Nephron (organoid): ENCODE measurements at regions not wholly inside any gene's neighbourhood (a gene's known extent, or its start where the extent isn't known, plus 50 kb on each side); places are given as distances from the start of the nearest gene placed in this dataset.

Experiments
- H3K27ac Mint-ChIP-seq, 3 experiments: 2 replicates each; pipeline ENCODE4 v1.8.0; 2020; ENCODE audit warnings: mixed read lengths in 3 of 3, mild to moderate bottlenecking in 2 of 3, moderate library complexity in 1 of 3
- H3K27me3 Mint-ChIP-seq: 2 replicates; pipeline ENCODE4 v1.8.0; 2021; ENCODE audit warnings: low read depth, mild to moderate bottlenecking, moderate library complexity, mixed read lengths
- H3K36me3 Mint-ChIP-seq: 2 replicates; pipeline ENCODE4 v1.8.0; 2020; ENCODE audit warnings: low read depth, mixed read lengths
- H3K4me1 Mint-ChIP-seq: 2 replicates; pipeline ENCODE4 v1.8.0; 2020; ENCODE audit warnings: mixed read lengths
- H3K4me3 Mint-ChIP-seq, 3 experiments: 2 replicates each; pipeline ENCODE4 v1.8.0; 2020; ENCODE audit warnings: mild to moderate bottlenecking in 3 of 3, mixed read lengths in 3 of 3, moderate library complexity in 2 of 3
- H3K9me3 Mint-ChIP-seq: 2 replicates; pipeline ENCODE4 v1.8.0; 2020; ENCODE audit warnings: mixed read lengths
- TF ChIP-seq, protein P1 (sequence below), 3 experiments: fragments of 200-600 bp; sonication (generic); IDR thresholded peaks; one replicate each; pipeline ENCODE4 v1.5.0; 2021; ENCODE audit warnings: antibody characterized with exemption in 3 of 3; ENCODE audit not compliant: unreplicated experiment in 3 of 3

- Mint-ChIP-seq H3K27me3 (no peaks in the 10 kb centered on the region), H3K4me3 (no peak overlapping the region), H3K4me1 (no peaks in the 10 kb centered on the region), H3K27ac (no peak overlapping the region), H3K36me3 (peaks cover 1% of the 10 kb centered on the region), H3K9me3 (peaks cover 10% of the 10 kb centered on the region)
- TF ChIP-seq, protein P1, sequence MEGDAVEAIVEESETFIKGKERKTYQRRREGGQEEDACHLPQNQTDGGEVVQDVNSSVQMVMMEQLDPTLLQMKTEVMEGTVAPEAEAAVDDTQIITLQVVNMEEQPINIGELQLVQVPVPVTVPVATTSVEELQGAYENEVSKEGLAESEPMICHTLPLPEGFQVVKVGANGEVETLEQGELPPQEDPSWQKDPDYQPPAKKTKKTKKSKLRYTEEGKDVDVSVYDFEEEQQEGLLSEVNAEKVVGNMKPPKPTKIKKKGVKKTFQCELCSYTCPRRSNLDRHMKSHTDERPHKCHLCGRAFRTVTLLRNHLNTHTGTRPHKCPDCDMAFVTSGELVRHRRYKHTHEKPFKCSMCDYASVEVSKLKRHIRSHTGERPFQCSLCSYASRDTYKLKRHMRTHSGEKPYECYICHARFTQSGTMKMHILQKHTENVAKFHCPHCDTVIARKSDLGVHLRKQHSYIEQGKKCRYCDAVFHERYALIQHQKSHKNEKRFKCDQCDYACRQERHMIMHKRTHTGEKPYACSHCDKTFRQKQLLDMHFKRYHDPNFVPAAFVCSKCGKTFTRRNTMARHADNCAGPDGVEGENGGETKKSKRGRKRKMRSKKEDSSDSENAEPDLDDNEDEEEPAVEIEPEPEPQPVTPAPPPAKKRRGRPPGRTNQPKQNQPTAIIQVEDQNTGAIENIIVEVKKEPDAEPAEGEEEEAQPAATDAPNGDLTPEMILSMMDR (IDR thresholded peaks at IDR 0.05; ENCODE audit: unreplicated experiment in 3 of 3), result no peak
These were observed 697.0 kb upstream of the SEMA6A start for GRCh38 chr5:117271656-117272055.

GRCh38 chr5:117266280-117266679 is 691.7 kb upstream of the SEMA6A start:
- Mint-ChIP-seq H3K9me3 (peaks cover 21% of the 10 kb centered on the region), H3K36me3 (peaks cover 3% of the 10 kb centered on the region), H3K4me1 (peaks cover 11% of the 10 kb centered on the region), H3K27me3 (no peaks in the 10 kb centered on the region), H3K27ac (no peak overlapping the region), H3K4me3 (no peak overlapping the region)
- TF ChIP-seq, protein P1 (IDR thresholded peaks at IDR 0.05; ENCODE audit: unreplicated experiment in 3 of 3), result no peak

GRCh38 chr5:117263231-117263630 is 688.6 kb upstream of the SEMA6A start:
- peaks cover 11% of the 10 kb centered on the region for H3K4me1 Mint-ChIP-seq
- TF ChIP-seq, protein P1 (IDR thresholded peaks at IDR 0.05; ENCODE audit: unreplicated experiment in 3 of 3), result no peak

GRCh38 chr5:117262572-117263131 is 688.0 kb upstream of the SEMA6A start:
- no peaks in the 10 kb centered on the region for H3K27me3 Mint-ChIP-seq
- H3K4me1 Mint-ChIP-seq, result peaks cover 11% of the 10 kb centered on the region
- TF ChIP-seq, protein P1 (IDR thresholded peaks at IDR 0.05; ENCODE audit: unreplicated experiment in 3 of 3), result no peak
- H3K9me3 Mint-ChIP-seq, result peaks cover 21% of the 10 kb centered on the region
- peaks cover 3% of the 10 kb centered on the region for H3K36me3 Mint-ChIP-seq
- peak overlapping the region in 2 of 3 experiments; percentile 70 to 75 for H3K27ac Mint-ChIP-seq
- no peak overlapping the region for H3K4me3 Mint-ChIP-seq

More at GRCh38 chr5:117263231-117263630, 688.6 kb upstream of the SEMA6A start:
- H3K9me3 Mint-ChIP-seq, result peaks cover 21% of the 10 kb centered on the region
- peak overlapping the region in 2 of 3 experiments; percentile 70 to 75 for H3K27ac Mint-ChIP-seq
- H3K27me3 Mint-ChIP-seq, result no peaks in the 10 kb centered on the region
- H3K36me3 Mint-ChIP-seq, result peaks cover 3% of the 10 kb centered on the region
- H3K4me3 Mint-ChIP-seq, result peak overlapping the region in 1 of 3 experiments; percentile 23

GRCh38 chr5:117261948-117262571 is 687.4 kb upstream of the SEMA6A start:
- H3K4me1 Mint-ChIP-seq, result peaks cover 11% of the 10 kb centered on the region
- H3K27me3 Mint-ChIP-seq, result no peaks in the 10 kb centered on the region
- peaks cover 21% of the 10 kb centered on the region for H3K9me3 Mint-ChIP-seq
- H3K4me3 Mint-ChIP-seq, result no peak overlapping the region
- H3K27ac Mint-ChIP-seq, result no peak overlapping the region
- peaks cover 3% of the 10 kb centered on the region for H3K36me3 Mint-ChIP-seq
- TF ChIP-seq, protein P1 (IDR thresholded peaks at IDR 0.05; ENCODE audit: unreplicated experiment in 3 of 3), result no peak
